ENCODE measurements at regions not wholly inside any gene's neighbourhood (a gene's known extent, or its start where the extent isn't known, plus 50 kb on each side); places are given as distances from the start of the nearest gene placed in this dataset.

- TF ChIP-seq, protein P1, sequence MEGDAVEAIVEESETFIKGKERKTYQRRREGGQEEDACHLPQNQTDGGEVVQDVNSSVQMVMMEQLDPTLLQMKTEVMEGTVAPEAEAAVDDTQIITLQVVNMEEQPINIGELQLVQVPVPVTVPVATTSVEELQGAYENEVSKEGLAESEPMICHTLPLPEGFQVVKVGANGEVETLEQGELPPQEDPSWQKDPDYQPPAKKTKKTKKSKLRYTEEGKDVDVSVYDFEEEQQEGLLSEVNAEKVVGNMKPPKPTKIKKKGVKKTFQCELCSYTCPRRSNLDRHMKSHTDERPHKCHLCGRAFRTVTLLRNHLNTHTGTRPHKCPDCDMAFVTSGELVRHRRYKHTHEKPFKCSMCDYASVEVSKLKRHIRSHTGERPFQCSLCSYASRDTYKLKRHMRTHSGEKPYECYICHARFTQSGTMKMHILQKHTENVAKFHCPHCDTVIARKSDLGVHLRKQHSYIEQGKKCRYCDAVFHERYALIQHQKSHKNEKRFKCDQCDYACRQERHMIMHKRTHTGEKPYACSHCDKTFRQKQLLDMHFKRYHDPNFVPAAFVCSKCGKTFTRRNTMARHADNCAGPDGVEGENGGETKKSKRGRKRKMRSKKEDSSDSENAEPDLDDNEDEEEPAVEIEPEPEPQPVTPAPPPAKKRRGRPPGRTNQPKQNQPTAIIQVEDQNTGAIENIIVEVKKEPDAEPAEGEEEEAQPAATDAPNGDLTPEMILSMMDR (IDR thresholded peaks at IDR 0.05; ENCODE audit: insufficient read depth, low read length, poor library complexity, severe bottlenecking) = no peak
- TF ChIP-seq EZH2phosphoT487 (conservative IDR thresholded peaks at IDR 0.05; ENCODE audit: low read length) = no peak
Observed at GRCh38 chr15:38622304-38622703, 57.7 kb upstream of the RASGRP1 start.

Measured in SU-DHL-6 (cell line).